Hippocampal formation (tissue), 2 donors: ENCODE measurements at regions not wholly inside any gene's neighbourhood (a gene's known extent, or its start where the extent isn't known, plus 50 kb on each side); places are given as distances from the start of the nearest gene placed in this dataset.

Experiments
- DNase-seq, 2 donors: peaks; one replicate each; lab custom pipeline; 2025; lab: John Stamatoyannopoulos, UW

DNA sequence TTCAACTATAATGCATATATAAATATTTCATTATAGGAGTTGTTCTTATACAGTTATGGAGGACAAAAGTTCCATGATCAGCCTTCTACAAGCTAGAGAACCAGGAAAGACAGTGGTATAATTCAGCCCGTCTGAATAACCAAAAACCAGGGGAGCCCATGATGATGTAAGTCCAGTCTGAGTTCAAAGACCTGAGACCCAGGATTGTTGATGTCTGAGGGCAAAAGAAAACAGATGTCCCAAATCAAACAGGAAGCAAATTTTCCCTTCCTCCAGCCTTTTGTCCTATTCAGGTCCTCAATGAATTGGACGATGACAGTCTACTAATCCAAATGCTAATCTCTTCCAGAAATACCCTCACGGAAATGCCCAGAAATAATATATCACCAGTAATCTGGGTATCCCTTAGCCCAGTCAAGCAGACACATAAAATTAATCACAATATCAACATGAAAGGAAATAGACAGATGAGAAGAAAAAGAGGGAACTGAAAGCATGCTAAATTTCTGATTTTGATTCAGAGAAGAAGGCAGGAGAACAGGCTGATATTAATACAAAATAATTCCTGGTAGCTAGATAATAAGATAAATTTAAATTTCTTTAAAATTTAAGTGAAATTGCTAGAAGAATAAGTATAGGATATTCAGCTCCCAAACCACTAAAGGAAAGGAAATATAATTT lies 255.6 kb upstream of the CTAGE1 start:
- DNase-seq: no peak

DNA sequence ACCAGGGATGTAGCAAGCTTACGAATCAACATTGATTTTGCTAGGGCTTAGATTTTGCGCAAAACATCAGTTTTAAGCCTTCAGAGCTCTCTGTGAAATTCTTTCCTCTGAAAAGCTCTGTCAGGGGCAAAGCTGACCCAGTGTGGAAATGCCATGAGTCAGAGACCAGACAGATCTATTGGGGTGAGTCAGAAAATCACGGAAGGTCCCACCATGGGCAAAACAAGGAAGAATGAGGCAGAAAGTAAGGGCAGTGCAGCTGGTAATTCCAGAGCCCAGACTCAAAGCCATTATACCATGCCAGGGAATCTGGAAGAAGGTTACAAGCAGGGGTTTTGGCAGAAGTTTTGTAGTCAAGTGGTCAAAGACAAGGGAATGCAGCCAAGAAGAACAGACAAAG lies 256.6 kb upstream of the CTAGE1 start:
- no peak for DNase-seq

DNA sequence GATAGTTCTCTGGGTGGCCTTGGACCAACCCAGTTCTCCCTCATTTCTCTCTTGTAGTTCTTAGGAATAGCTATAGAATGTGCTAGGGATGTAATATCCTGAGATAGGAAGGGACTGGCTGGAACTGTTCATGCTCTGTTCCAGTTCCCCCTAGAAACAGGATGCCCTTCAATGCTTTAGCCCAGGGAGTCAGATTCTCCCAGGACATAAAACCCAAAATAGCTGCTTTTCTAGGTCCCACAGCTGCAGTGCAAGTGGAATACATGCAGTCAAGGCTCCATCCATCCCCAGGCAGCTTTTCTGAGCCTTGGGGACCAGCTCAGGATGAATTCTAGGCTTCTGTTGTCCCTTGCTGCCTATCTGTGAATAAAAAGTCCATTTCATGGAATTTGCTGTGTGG lies 257.3 kb upstream of the CTAGE1 start:
- no peak for DNase-seq

DNA sequence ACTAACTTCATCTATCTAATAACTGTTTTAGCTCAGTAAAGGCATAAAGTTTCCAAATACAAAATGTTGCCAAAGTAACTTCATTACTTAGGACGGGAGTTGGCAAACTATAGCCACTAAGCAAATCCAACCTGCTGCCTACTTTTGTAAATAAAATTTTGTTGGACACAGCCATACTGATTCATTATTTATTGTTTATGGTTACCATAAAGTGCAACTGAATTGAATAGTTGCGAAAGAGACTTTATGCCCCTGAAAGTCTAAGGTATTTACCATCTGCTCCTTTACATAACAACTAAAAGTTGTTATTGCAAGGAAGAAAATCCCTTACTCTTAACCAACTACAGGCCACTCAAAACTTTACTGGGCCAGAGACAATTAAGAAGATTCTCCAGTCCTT lies 256.7 kb upstream of the RBBP8 start:
- no peak for DNase-seq

DNA sequence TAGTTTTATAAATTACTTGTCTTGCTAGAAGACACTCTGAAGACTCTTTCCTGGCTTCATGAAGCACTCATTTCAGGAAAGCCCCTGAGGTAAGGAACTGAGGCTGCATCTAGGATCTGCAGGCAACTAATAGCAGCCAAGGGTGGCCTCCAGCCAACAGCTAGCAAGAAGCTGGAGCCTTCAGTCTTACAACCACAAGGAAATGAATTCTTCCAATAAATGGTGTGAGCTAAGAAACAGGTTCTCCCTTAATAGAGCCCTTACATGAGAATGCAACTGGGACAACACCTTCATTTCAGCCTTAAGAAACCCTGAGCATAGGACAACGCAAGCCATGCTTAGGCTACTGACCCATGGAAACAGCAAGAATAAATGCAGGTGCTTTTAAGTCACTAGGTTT lies 254.6 kb upstream of the RBBP8 start:
- DNase-seq: no peak

DNA sequence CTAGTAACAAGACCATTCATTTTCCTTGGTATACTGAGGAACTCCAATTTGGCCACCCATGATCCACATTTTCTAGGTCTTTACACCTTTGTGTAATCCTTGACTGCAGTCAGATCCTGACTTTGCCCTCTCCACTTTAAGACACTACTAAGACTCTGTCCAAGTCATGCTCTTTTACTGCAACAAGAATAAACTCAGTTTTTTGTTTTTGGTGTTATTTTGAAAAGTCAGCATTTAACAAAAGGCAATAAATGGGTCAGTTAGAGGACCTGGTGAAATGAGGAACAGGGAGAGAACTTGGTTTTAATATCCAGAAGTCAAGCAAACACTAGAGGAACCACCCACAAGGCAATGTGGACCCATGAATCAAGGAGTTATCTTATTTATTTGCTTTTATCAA lies 252.2 kb upstream of the RBBP8 start:
- no peak for DNase-seq

DNA sequence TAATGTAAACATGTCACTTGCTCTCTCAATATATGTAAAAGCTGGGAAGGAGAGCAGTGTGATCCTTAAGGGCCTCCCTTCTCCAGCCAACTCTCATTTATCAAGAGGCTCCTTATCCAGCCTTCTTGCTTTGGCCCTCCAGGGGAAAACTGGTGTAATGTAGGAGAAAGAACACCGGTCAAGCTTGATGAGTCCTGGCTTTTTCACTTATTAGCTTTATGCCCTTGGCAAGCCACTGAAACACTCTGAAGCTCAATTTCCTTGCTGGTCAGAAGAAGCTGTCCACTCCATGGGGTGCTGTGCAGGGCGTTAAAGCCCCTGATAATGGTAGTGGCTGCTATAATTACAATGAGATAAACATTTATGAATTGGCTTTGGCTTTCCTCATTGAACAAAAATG lies 251.2 kb upstream of the RBBP8 start:
- no peak for DNase-seq

DNA sequence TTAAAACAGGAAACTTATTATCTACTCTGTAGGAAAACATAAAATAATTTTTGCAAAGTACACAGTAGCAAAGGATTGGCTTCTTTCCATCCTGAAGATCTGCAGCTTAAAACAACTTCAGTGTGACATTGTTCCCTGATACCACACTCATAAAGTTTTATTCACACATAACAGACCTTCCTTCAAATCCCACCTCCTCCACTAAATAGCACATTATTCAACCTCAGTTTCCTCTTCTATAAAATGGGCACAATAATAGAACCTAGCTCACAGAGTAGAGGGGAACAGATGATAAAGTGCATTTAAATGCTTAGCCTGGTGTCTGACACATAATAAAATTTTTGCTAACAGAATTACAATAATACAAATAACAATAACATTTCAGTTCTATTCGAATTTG lies 250.4 kb upstream of the RBBP8 start:
- DNase-seq: no peak

DNA sequence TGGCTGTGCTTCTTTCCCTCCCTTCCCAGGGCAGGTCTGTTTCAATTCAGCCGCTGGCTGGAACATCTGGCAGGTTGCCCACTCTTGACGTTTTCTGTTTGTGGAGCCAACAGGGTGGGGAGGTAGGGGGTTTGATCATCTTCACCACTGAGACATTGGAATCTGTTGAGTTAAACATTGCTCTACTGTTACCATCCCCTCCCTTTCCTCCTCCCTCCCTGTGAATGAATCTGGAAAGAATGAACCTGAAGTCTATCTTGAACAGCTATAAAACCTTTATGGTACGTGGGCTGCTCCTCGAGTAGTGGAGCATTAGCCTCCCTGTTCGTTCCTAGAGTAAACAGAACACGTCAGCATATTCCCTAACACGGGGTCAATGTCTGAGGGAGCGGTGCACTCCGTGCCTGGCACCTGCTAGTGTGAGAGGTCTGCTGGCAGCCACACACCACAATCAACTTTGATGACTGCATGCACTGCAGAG lies 249.9 kb upstream of the RBBP8 start:
- no peak for DNase-seq

DNA sequence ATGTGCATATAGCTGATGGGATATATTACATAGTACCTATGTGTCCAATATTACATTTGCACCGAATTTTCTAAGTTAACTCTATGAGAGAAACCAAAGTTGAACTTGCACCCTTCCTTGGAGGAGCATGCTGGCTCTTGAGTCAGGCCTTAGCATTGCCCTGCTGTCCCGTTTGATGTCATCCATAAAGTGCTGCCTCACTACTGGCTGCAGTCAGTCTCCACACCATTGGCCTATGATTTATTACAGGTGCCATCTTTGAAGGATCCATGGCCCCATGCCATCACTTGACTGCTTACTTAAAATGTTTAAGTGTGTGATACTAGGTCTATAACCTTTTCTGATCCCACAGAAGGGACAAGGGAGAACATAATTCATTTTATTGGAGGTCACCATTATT lies 249.3 kb upstream of the RBBP8 start:
- DNase-seq: no peak

DNA sequence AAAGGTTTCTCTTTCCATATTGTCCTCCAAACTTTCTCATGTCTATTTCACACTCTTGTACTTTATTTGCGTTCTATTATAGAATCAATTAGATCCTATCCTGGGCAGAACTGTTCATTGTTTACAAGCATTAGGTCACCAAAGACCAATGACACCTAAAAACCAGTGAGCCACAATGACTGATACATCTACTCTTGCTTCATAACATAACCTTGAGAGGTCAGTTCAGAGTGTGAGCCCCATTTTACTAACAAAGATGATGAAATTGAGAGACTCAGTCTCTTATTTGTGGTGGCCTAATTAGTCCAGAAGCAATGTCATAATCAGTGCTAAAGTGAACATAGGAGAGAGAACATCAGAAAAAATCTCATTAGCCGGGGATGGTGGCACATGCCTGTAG lies 248.9 kb upstream of the RBBP8 start:
- DNase-seq: no peak

DNA sequence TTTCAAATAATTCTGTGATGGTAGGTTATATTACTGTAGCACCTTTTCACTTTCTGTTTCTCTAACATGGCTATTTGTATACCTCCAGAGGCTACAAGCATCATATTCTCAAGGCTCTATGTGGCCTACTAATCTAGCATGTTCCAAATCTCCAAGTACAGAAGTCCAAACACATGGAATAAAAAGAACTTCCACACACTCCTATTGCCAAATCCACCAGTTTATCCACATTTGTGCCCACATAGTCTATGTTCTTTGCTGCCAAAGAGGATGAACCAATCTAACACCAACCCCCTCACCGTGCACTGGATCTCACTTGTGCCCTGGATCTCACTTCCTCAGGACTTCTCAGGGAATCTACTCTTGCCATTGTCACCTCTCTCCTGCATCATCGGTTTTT lies 247.3 kb upstream of the RBBP8 start:
- DNase-seq: no peak

DNA sequence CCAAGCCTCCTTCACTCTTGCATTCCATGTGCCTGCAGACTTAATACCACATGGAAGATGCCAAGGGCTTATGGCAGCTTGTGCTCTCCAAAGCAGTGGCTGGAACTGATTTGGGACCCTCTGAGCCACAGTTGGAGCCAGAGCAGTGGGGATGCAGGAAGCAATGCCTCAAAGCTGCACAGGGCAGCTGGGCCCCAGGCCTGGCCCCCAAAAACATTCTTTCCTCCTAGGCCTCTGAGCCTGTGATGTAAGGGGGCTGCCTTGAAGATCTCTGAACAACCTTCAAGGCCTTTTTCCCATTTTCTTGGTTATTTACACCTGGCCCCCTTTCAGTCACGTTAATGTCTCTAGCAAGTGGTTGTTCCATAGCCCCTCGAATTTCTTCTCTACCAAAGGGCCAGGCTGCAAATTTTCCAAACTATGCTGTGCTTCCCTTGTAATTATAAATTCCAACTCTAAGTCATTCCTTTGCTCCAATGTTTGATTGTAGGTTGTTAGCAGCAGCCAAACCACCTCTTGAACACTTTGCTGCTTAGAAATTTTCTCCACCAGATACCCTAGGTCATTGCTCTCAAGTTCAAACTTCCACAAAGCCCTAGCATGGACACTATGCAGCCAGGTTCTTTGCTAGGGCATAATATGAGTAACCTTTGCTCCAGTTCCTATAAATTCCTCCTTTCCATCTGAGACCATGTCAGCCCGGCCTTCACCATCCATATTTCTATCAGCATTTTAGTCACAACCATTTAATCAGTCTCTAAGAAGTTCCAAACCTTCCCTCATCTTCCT lies 245.0 kb upstream of the RBBP8 start:
- no peak for DNase-seq

DNA sequence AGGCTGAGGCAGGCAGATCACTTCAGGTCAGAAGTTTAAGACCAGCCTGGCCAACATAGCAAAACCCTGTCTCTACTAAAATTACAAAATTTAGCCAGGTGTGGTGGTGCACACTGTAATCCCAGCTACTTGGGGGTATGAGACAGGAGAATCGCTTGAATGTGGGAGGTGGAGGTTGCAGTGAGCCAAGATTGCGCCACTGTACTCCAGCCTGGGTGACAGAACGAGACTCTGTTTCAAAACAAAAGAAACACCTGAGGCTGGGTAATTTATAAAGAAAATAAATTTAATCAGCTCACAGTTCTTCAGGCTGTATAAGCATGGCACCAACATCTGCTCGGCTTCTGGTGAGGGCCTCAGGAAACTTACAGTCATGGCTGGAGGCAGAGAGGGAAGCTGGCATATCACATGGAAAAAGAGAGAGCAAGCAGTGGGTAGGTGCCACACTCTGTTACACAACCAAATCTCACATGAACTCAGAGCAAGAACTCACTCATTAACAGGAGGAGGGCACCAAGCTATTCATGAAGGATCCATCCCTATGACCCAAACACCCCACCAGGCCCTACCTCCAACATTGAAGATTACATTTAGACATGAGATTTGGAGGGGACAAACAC lies 244.1 kb upstream of the RBBP8 start:
- DNase-seq: no peak

DNA sequence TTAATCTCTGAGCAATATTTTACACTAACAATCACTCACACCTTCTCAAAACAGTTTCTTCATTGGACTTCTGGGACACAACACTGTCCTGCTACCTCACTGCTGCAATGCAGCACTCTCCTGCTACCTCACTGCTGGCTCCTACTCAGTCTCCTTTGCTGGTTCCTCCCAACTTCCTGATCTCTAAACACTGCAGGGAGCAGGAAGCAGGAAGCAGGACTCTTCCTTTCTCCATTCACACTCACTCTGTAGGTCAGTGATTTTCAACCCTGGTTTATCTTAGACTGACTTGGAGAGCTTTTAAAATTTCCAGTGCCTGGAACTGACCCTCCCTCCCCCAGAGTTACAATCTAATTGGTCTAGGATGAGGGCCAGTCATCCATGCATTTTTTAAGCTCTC lies 243.4 kb upstream of the RBBP8 start:
- no peak for DNase-seq

DNA sequence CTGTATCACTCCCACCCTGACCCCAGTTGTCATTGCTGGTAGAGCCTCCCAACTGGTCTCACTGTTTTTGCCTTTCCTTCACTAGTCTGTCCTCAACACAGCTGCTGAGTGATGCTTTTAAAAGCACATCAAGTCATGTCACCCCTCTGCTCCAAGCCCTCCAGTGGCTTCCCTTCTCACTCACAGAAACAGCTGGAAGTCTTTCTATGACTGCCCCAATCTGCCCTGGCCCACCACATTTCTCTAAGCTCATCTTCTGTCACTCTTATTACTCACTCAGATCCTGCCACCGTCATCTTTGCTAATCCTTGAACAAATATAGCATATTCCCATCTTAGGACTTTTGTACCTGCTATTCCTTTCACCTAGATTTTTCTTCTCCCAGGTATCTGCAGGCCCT lies 242.6 kb upstream of the RBBP8 start:
- no peak for DNase-seq

DNA sequence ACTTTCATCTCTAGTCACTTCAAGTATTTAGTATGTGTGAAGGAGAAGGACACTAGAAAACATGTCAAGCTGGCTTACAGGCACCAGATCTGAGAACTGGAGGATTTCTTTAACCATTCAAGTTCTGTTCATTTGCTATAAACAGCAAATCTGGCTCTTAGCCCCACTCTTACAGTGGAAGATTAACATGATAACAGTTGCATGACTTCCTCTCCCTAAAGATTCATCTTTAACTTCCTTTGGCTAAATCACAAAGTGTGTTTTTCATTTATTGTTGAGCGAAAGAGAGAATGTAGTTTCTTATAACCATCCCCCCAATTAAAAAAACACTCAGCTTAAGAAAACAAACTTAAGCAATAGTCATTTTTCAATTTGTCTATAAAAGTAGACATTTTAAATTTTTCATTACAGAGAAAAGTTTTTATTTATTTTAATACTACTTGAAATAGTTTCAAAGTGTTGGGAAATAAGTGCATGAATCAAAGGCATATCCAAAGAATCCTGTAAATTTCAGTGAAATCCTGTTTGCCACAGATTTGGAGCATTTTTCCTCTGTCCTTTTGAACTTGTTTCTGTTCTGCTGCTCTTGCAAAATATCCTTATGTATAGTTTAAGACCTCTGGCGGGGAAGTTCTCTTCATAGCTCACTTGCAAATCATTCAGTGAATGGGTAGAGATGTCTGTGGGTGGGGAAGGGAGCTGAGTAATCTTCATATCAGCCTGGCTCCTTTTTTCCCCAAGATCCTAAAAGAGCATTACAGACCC lies 241.0 kb upstream of the RBBP8 start:
- DNase-seq: no peak

DNA sequence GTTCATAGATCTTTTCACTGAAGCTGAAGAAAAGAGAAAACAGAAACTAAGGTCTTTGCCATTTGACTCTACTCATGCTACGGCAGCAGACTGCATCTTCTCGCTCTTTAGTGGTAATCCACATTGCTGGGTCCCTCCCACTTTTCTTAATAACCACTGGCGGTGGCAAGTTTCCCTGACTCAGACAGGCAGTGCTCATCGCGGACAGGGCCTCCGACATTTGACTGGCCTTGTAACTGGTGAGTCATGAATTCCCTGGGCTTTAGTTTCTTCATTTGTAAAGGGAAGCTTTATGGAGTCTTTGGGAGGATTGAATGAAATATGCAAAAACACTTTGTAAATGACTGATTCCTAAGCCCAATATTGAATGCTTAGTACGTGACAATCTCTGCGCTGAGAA lies 238.2 kb upstream of the RBBP8 start:
- no peak for DNase-seq

DNA sequence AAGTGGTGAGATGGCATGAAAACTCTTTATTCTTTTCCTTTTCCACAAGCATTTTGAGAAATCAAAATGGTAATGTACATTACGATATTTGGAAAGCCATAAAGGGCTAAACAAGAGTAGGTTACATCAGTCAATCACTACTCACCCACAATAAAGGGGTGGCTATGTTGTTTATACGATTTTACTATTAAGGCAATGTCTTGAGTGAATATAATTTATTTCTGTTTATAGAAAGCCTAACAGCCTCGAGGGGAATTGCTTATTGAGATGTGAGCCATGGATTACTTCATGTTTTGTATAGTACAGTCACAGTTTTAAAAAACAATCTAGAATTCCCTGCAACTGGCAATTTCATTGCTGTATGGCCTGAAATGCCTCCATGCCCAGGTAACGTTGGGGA lies 237.5 kb upstream of the RBBP8 start:
- DNase-seq: no peak

DNA sequence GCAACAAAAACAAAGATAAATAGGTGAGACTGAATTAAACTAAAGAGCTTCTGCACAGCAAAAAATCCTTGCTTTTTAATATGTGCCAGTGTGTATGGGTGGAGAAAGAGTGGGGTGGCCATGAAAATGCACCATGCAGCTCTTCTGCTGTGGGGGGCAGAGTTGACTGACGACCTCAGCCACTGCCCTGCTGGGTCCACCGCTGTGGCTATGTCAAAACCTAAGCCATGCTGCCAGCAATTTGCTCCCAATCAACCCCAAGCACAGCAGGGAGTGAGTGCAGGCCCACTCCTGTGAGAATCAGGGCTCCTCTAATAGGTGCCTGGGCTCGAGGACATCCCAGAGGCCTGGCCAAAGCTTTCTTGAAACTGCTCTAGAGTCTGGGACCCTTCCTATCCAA lies 235.6 kb upstream of the RBBP8 start:
- no peak for DNase-seq

DNA sequence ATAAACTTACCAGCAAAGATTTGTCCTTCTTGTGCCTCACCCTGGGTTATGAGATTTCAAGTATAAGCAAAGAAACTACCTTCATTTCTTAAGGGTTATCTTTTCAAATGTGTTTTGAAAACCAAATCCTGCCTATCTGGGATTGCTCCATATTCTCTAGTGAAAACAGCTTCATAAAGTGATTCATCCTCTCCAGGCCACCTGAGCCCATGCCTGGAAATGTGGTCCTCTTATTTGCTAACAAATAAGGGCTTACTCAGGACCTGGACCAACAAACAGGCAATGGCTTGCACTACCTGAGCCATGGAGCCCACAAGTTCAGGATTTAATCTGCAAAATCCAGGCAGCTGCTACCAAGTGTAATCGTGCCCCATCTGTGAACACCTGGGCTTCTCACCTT lies 234.4 kb upstream of the RBBP8 start:
- no peak for DNase-seq

DNA sequence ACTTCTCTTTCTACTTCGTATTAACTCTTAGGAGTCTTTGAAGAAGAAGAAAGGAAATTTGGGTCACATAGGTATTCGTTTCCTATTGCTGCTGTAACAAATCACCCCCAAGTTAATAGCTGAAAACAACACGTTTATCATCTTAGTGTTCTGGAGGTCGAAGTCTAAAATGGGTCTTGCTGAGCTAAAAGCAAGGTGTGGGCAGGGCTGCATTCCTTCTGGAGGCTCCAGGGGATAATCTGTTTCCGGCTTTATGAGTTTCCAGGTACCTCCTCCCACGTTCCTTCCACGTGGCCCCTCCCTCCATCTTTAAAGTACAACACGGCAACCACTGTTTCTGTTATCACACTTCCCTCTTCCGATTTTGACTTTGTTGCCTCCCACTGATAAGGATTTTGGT lies 233.5 kb upstream of the RBBP8 start:
- DNase-seq: no peak

DNA sequence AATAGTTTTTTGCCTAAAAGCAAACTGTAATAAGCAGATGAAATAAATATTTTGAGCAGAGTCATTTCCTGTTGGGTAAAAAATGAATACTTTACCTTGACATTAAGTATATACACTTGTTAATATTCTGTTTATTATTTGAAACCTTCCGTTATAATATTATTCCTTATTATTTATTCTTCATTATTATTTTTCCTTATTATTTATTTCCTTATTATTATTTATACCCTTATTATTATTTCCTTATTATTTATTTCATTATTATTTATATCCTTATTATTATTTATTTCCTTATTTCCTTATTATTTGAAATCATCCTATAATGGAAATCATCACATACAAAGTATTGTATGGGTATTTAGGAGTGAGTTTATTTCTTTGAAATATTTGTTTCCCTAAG lies 232.2 kb upstream of the RBBP8 start:
- DNase-seq: no peak
